ENCODE measurements at regions not wholly inside any gene's neighbourhood (a gene's known extent, or its start where the extent isn't known, plus 50 kb on each side); places are given as distances from the start of the nearest gene placed in this dataset.

- DNase-seq = no peak
These were observed 132.3 kb downstream of the CRYBB2 start for GRCh38 chr22:25351631-25352293.

GRCh38 chr22:25352294-25352680 lies 132.8 kb downstream of the CRYBB2 start:
- DNase-seq = no peak

- DNase-seq = no peak
These were observed 134.3 kb downstream of the CRYBB2 start for GRCh38 chr22:25353516-25354445.

GRCh38 chr22:25354456-25354855 lies 135.0 kb downstream of the CRYBB2 start:
- no peak for DNase-seq

GRCh38 chr22:25357132-25357455 lies 137.7 kb downstream of the CRYBB2 start:
- no peak for DNase-seq

GRCh38 chr22:25357606-25358420 lies 138.4 kb downstream of the CRYBB2 start:
- DNase-seq = no peak

GRCh38 chr22:25358421-25359170 lies 139.2 kb downstream of the CRYBB2 start:
- no peak for DNase-seq

GRCh38 chr22:25359601-25360261 lies 140.3 kb downstream of the CRYBB2 start:
- no peak for DNase-seq

GRCh38 chr22:25360411-25360810 lies 141.0 kb downstream of the CRYBB2 start:
- DNase-seq = no peak

GRCh38 chr22:25360891-25361645 lies 141.6 kb downstream of the CRYBB2 start:
- DNase-seq = no peak

- no peak for DNase-seq
These were observed 142.4 kb downstream of the CRYBB2 start for GRCh38 chr22:25361899-25362214.

GRCh38 chr22:25362215-25362882 lies 142.9 kb downstream of the CRYBB2 start:
- DNase-seq = peak; percentile 68

GRCh38 chr22:25362883-25363240 lies 143.4 kb downstream of the CRYBB2 start:
- no peak for DNase-seq

GRCh38 chr22:25363474-25363873 lies 144.0 kb downstream of the CRYBB2 start:
- DNase-seq = no peak

GRCh38 chr22:25364281-25364680 lies 144.8 kb downstream of the CRYBB2 start:
- no peak for DNase-seq

GRCh38 chr22:25364736-25365241 lies 145.3 kb downstream of the CRYBB2 start:
- no peak for DNase-seq

GRCh38 chr22:25365491-25366261 lies 146.2 kb downstream of the CRYBB2 start:
- DNase-seq = no peak

GRCh38 chr22:25366408-25366807 lies 147.0 kb downstream of the CRYBB2 start:
- DNase-seq = no peak

- DNase-seq = no peak
These were observed 147.5 kb downstream of the CRYBB2 start for GRCh38 chr22:25366876-25367466.
